Gastroesophageal sphincter (tissue), 4 donors: ENCODE measurements at regions not wholly inside any gene's neighbourhood (a gene's known extent, or its start where the extent isn't known, plus 50 kb on each side); places are given as distances from the start of the nearest gene placed in this dataset.

Experiments
- ATAC-seq: fragments of 150-250 bp; one replicate; pipeline ENCODE4 v1.9.1; 2016; ENCODE audit warnings: mild to moderate bottlenecking, moderate library complexity
- H3K27ac ChIP-seq, 4 donors: fragments of 200-600 bp; sonication (generic) in 3 of 4; 1 replicate in 3 of 4; 2 replicates in 1 of 4; pipeline ENCODE4 v1.5.1; 2016 to 2019
- H3K27me3 ChIP-seq: fragments of 200-600 bp; sonication (generic); one replicate; pipeline ENCODE4 v1.5.1; 2019
- H3K36me3 ChIP-seq, 2 donors: fragments of 200-600 bp; sonication (generic); one replicate each; pipeline ENCODE4 v1.5.1; 2019; ENCODE audit warnings: control low read depth in 1 of 2
- H3K4me1 ChIP-seq, 3 donors: fragments of 200-600 bp; sonication (generic); 1 replicate in 2 of 3; 2 replicates in 1 of 3; pipeline ENCODE4 v1.5.1; 2016 to 2019; ENCODE audit warnings: control low read depth in 2 of 3
- H3K4me3 ChIP-seq, 2 donors: fragments of 200-600 bp; sonication (generic); one replicate each; pipeline ENCODE4 v1.5.1; 2019; ENCODE audit warnings: mild to moderate bottlenecking in 1 of 2, moderate library complexity in 1 of 2
- H3K9me3 ChIP-seq, 3 donors: fragments of 200-600 bp; sonication (generic); one replicate each; pipeline ENCODE4 v1.5.1; 2017 to 2019; ENCODE audit warnings: control low read depth in 2 of 3
- EP300 ChIP-seq: sonication (generic); formaldehyde crosslinking; IDR thresholded peaks from one replicate; pipeline ENCODE4 v1.6.1; 2017; ENCODE audit warnings: antibody characterized with exemption, mild to moderate bottlenecking
- POLR2A ChIP-seq, 2 donors: fragments of 450-650 bp; IDR thresholded peaks; one replicate each; pipeline ENCODE4 v1.6.1; 2017; ENCODE audit warnings: antibody characterized with exemption in 2 of 2, mild to moderate bottlenecking in 2 of 2, moderate library complexity in 1 of 2
- POLR2AphosphoS5 ChIP-seq: sonication (generic); formaldehyde crosslinking; IDR thresholded peaks from one replicate; pipeline ENCODE4 v1.6.1; 2017; ENCODE audit warnings: antibody characterized with exemption
- WGBS, 2 donors: methylation state at CpG; one replicate each; pipeline ENCODE4 v1.1.5; 2018; ENCODE audit warnings: low coverage in 1 of 2; 5-methylcytosine and 5-hydroxymethylcytosine counted together
- TF ChIP-seq, protein P1 (sequence below), 4 experiments: fragments of 200-600 bp in 2 of 4; fragments of 450-650 bp in 2 of 4; sonication (generic) in 1 of 4; IDR thresholded peaks; one replicate each; pipeline ENCODE4 v1.5.1; 2017 to 2019; ENCODE audit warnings: antibody characterized with exemption in 4 of 4, mild to moderate bottlenecking in 2 of 4, moderate library complexity in 2 of 4

DNA sequence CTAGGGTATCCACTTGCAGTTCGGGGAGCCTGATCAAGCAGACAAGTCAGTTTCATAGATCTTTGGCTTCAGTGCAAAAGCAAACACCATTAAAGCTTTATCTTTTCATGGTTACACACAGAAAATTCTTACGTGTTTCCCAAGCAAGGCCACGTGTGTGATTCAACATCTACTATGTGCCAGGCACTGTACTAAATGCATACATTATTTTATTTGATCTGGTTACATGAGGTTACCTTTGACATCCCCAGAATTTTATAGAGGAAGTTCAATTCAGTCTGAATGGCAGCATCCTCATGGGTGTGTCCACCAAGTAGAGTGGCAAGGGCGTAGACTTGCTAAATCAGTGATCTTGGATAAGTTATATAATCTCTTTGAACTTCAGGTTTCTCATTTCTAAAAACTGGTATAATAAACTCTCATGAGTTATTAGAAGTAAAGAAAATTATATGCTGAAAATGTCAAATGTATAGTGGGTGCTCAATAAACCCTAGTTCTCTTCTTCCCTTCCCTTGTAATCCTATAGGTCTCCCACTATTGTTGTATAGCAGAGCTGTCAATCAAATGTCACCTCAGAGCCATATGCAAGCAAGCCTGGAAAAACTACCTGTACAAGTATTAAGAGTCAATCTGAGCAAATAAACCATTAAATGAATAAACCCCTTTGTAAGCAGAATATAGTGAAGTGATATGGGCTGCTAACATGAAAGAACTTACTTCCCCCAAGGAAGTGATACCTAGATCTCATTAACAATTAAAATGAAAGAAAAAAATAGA, 50.3 kb upstream of the TMX1 start:
- no peaks in the 10 kb centered on the region for H3K27me3 ChIP-seq
- WGBS, 2 donors = 90 to 100% methylated on average over 2 to 4 of the region's 4 CpGs
- H3K36me3 ChIP-seq = no peaks in the 10 kb centered on the region
- H3K4me3 ChIP-seq = no peak overlapping the region
- no peaks in the 10 kb centered on the region for H3K9me3 ChIP-seq
- H3K4me1 ChIP-seq = peaks cover 0 to 9% (median 3%) of the 10 kb centered on the region in 3 donors
- TF ChIP-seq EP300 = no peak
- no peak for TF ChIP-seq POLR2A (IDR thresholded peaks at IDR 0.05)
- TF ChIP-seq POLR2AphosphoS5 = no peak
- TF ChIP-seq, protein P1, sequence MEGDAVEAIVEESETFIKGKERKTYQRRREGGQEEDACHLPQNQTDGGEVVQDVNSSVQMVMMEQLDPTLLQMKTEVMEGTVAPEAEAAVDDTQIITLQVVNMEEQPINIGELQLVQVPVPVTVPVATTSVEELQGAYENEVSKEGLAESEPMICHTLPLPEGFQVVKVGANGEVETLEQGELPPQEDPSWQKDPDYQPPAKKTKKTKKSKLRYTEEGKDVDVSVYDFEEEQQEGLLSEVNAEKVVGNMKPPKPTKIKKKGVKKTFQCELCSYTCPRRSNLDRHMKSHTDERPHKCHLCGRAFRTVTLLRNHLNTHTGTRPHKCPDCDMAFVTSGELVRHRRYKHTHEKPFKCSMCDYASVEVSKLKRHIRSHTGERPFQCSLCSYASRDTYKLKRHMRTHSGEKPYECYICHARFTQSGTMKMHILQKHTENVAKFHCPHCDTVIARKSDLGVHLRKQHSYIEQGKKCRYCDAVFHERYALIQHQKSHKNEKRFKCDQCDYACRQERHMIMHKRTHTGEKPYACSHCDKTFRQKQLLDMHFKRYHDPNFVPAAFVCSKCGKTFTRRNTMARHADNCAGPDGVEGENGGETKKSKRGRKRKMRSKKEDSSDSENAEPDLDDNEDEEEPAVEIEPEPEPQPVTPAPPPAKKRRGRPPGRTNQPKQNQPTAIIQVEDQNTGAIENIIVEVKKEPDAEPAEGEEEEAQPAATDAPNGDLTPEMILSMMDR (IDR thresholded peaks at IDR 0.05) = no peak
- H3K27ac ChIP-seq = no peak overlapping the region
- no peak for ATAC-seq
